ENCODE measurements at regions not wholly inside any gene's neighbourhood (a gene's known extent, or its start where the extent isn't known, plus 50 kb on each side); places are given as distances from the start of the nearest gene placed in this dataset.

GRCh38 chr17:83173914-83174361 is 94.5 kb downstream of the METRNL start:
- no TSS peak for BruUV-seq (replicated peaks)
- Mint-ChIP-seq H3K9me3 (ENCODE audit: unreplicated experiment) (no peaks in the 10 kb centered on the region), H3K27ac (ENCODE audit: low read depth, unreplicated experiment) (no peak overlapping the region), H3K36me3 (ENCODE audit: insufficient read depth, unreplicated experiment) (no peaks in the 10 kb centered on the region), H3K4me3 (ENCODE audit: unreplicated experiment) (no peak overlapping the region), H3K27me3 (ENCODE audit: insufficient read depth, unreplicated experiment) (peaks cover 16% of the 10 kb centered on the region), H3K4me1 (ENCODE audit: insufficient read depth, unreplicated experiment) (no peaks in the 10 kb centered on the region)
- TF ChIP-seq, protein P1, sequence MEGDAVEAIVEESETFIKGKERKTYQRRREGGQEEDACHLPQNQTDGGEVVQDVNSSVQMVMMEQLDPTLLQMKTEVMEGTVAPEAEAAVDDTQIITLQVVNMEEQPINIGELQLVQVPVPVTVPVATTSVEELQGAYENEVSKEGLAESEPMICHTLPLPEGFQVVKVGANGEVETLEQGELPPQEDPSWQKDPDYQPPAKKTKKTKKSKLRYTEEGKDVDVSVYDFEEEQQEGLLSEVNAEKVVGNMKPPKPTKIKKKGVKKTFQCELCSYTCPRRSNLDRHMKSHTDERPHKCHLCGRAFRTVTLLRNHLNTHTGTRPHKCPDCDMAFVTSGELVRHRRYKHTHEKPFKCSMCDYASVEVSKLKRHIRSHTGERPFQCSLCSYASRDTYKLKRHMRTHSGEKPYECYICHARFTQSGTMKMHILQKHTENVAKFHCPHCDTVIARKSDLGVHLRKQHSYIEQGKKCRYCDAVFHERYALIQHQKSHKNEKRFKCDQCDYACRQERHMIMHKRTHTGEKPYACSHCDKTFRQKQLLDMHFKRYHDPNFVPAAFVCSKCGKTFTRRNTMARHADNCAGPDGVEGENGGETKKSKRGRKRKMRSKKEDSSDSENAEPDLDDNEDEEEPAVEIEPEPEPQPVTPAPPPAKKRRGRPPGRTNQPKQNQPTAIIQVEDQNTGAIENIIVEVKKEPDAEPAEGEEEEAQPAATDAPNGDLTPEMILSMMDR (IDR thresholded peaks at IDR 0.05; ENCODE audit: unreplicated experiment), result no peak
- ChIA-PET POLR2A (interaction anchor here (0.6 kb wide), 1 partner anchor 10 kb away, joined by 3 read pairs; no protein-coding TSS in a partner anchor), CTCF (no interaction called here)
- no peak for DNase-seq (ENCODE audit: unreplicated experiment)
- intact Hi-C loops (cut with micrococcal nuclease), result no loop called here

GRCh38 chr17:83174362-83175118 is 95.1 kb downstream of the METRNL start:
- ChIA-PET POLR2A (interaction anchor here (0.6 kb wide), 1 partner anchor 10 kb away, joined by 3 read pairs; no protein-coding TSS in a partner anchor), CTCF (no interaction called here)
- H3K27ac Mint-ChIP-seq (ENCODE audit: low read depth, unreplicated experiment), result no peak overlapping the region
- TF ChIP-seq, protein P1 (IDR thresholded peaks at IDR 0.05; ENCODE audit: unreplicated experiment), result no peak
- H3K36me3 Mint-ChIP-seq (ENCODE audit: insufficient read depth, unreplicated experiment), result no peaks in the 10 kb centered on the region
- no peak for DNase-seq (ENCODE audit: unreplicated experiment)
- H3K9me3 Mint-ChIP-seq (ENCODE audit: unreplicated experiment), result no peaks in the 10 kb centered on the region
- peaks cover 10% of the 10 kb centered on the region for H3K27me3 Mint-ChIP-seq (ENCODE audit: insufficient read depth, unreplicated experiment)
- intact Hi-C loops (cut with micrococcal nuclease), result no loop called here
- H3K4me3 Mint-ChIP-seq (ENCODE audit: unreplicated experiment), result no peak overlapping the region
- no TSS peak for BruUV-seq (replicated peaks)
- no peaks in the 10 kb centered on the region for H3K4me1 Mint-ChIP-seq (ENCODE audit: insufficient read depth, unreplicated experiment)

DNA sequence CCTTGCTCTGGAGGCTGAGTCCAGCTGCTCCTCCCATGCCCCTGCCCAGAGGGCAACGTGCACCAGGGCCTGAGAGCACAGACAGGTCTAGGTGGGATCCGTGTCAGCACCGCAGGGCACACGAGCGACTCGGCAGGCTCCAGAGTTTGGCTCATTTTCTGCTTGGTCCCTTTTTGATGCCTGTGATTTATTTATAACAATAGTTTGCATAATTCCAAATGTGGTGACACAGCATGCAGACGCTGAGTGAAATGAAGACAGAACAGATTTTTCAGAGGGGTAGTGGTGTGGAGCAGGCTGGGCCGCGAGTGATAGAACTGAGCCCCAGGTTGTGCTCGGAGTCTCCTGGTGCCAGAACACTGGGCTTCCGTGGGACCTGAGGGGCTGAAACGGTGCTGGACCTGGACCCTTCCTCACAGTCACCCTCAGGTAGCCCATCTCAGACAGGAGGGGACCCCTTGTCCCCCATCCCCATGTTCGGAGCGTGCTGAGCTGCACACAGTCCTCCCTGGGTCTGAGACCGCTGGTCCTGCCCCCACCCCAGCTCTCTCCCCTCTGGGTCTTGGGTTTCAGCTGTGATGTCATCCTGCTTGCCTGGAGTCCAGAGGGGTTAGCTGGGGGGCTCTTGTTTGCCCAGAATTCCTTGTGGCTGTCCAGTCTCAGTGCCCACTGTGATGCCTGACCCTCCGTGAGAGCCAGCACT is 95.9 kb downstream of the METRNL start:
- Mint-ChIP-seq H3K4me1 (ENCODE audit: insufficient read depth, unreplicated experiment) (no peaks in the 10 kb centered on the region), H3K9me3 (ENCODE audit: unreplicated experiment) (no peaks in the 10 kb centered on the region), H3K4me3 (ENCODE audit: unreplicated experiment) (no peak overlapping the region), H3K36me3 (ENCODE audit: insufficient read depth, unreplicated experiment) (no peaks in the 10 kb centered on the region), H3K27ac (ENCODE audit: low read depth, unreplicated experiment) (no peak overlapping the region), H3K27me3 (ENCODE audit: insufficient read depth, unreplicated experiment) (peaks cover 3% of the 10 kb centered on the region)
- intact Hi-C loops (cut with micrococcal nuclease), result no loop called here
- no TSS peak for BruUV-seq (replicated peaks)
- ChIA-PET POLR2A (no interaction called here), CTCF (no interaction called here)
- TF ChIP-seq, protein P1 (IDR thresholded peaks at IDR 0.05; ENCODE audit: unreplicated experiment), result no peak
- no peak for DNase-seq (ENCODE audit: unreplicated experiment)

DNA sequence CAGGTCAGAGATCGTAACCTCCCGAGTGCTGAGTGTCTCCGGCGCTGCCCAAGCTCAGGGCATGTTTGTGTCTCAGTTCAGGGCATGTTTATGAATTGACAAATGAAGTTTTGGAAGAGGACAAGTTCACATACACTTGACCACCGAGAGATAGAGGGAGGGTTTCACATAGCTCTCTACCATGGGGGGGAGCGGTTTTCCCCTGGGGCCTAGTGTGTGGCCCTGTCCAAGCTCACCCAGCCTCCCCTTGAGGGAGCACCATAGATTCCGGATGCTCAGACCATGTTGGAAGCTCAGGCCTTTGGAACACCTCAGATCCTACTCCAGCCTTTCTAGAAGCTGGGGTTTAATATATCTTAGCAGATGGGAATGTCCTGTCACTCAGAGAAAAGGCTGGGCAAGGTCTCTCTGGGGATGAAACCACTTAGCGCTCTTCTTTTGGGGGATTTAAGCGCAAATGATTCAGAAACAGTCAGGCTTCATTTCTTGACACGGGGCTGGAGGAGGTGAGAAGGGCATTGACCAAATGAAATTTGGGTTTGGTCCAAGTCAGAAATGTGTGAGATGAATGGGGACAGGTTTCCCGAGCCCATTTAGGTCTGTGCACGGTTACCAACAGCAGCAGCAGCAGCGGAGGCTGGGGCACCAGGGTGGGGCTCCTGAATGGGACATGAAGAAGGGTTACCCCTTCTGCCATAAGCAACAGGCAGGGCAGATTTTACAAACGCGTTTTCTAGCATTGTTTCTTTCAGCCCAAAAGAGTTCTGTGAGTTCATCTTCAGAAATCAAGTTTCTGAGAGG is 96.6 kb downstream of the METRNL start:
- no peaks in the 10 kb centered on the region for H3K9me3 Mint-ChIP-seq (ENCODE audit: unreplicated experiment)
- BruUV-seq (replicated peaks), result no TSS peak
- intact Hi-C loops (cut with micrococcal nuclease), result no loop called here

More for the DNA sequence above, 96.6 kb downstream of the METRNL start:
- ChIA-PET POLR2A (no interaction called here), CTCF (no interaction called here)
- no peak overlapping the region for H3K27ac Mint-ChIP-seq (ENCODE audit: low read depth, unreplicated experiment)
- no peak overlapping the region for H3K4me3 Mint-ChIP-seq (ENCODE audit: unreplicated experiment)
- no peaks in the 10 kb centered on the region for H3K27me3 Mint-ChIP-seq (ENCODE audit: insufficient read depth, unreplicated experiment)
- H3K36me3 Mint-ChIP-seq (ENCODE audit: insufficient read depth, unreplicated experiment), result no peaks in the 10 kb centered on the region
- TF ChIP-seq, protein P1 (IDR thresholded peaks at IDR 0.05; ENCODE audit: unreplicated experiment), result no peak
- H3K4me1 Mint-ChIP-seq (ENCODE audit: insufficient read depth, unreplicated experiment), result no peaks in the 10 kb centered on the region
- DNase-seq (ENCODE audit: unreplicated experiment), result no peak

Data from MCF 10A (cell line).